ENCODE measurements at regions not wholly inside any gene's neighbourhood (a gene's known extent, or its start where the extent isn't known, plus 50 kb on each side); places are given as distances from the start of the nearest gene placed in this dataset.

- TF ChIP-seq CTCF (IDR thresholded peaks at IDR 0.05) (no peak), EP300 (IDR thresholded peaks at IDR 0.05) (no peak), POLR2A (IDR thresholded peaks at IDR 0.05) (no peak)
These were observed 556.7 kb downstream of the TYW1 start for GRCh38 chr7:67553378-67553777.
